ENCODE measurements at regions not wholly inside any gene's neighbourhood (a gene's known extent, or its start where the extent isn't known, plus 50 kb on each side); places are given as distances from the start of the nearest gene placed in this dataset.

DNA sequence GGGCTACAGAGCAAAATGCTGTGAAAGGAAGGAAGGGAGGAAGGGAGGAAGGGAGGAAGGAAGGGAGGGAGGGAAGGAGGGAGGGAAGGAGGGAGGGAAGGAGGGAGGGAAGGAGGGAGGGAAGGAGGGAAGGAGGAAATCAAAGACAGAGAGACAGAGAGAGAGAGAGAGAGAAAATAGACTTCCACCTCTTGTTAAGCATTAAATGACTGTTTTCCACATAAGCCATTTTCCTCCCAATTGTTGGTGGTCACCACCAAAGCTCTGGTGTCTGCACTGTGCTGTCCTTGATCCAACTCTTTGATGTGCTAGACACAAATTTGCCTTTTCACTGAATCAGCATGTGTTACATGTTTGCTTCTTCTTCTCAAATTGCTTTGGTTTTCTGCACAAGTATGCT lies 90.7 kb upstream of the INHBA start:
- no peak overlapping the region for H3K4me3 ChIP-seq
- no peak overlapping the region for H3K27ac ChIP-seq
- intact Hi-C loops (cut with DNase I; ENCODE audit: low total_unique reads) = no loop called here
- TF ChIP-seq POLR2A (IDR thresholded peaks at IDR 0.05) (no peak), CTCF (IDR thresholded peaks at IDR 0.05) (no peak)
- H3K9me3 ChIP-seq = no peaks in the 10 kb centered on the region
- no peaks in the 10 kb centered on the region for H3K4me1 ChIP-seq
- no peaks in the 10 kb centered on the region for H3K27me3 ChIP-seq
- H3K36me3 ChIP-seq (ENCODE audit: low read depth, missing control alignments) = no peaks in the 10 kb centered on the region
- DNase-seq = no peak

GRCh38 chr7:41792120-41792519 lies 89.2 kb upstream of the INHBA start:
- no peaks in the 10 kb centered on the region for H3K36me3 ChIP-seq (ENCODE audit: low read depth, missing control alignments)

GRCh38 chr7:41788556-41788955 lies 85.7 kb upstream of the INHBA start:
- intact Hi-C loops (cut with DNase I; ENCODE audit: low total_unique reads) = no loop called here
- no peaks in the 10 kb centered on the region for H3K9me3 ChIP-seq

More at GRCh38 chr7:41792120-41792519, 89.2 kb upstream of the INHBA start:
- Histone ChIP-seq H3K27ac (no peak overlapping the region), H3K27me3 (no peaks in the 10 kb centered on the region), H3K4me1 (no peaks in the 10 kb centered on the region), H3K9me3 (no peaks in the 10 kb centered on the region), H3K4me3 (no peak overlapping the region)
- no peak for DNase-seq
- no peak for TF ChIP-seq CTCF (IDR thresholded peaks at IDR 0.05)
- TF ChIP-seq POLR2A (IDR thresholded peaks at IDR 0.05) = no peak
- WGBS, 2 donors = 92% methylated on average over 5 of the region's 5 CpGs
- intact Hi-C loops (cut with DNase I; ENCODE audit: low total_unique reads) = no loop called here

DNA sequence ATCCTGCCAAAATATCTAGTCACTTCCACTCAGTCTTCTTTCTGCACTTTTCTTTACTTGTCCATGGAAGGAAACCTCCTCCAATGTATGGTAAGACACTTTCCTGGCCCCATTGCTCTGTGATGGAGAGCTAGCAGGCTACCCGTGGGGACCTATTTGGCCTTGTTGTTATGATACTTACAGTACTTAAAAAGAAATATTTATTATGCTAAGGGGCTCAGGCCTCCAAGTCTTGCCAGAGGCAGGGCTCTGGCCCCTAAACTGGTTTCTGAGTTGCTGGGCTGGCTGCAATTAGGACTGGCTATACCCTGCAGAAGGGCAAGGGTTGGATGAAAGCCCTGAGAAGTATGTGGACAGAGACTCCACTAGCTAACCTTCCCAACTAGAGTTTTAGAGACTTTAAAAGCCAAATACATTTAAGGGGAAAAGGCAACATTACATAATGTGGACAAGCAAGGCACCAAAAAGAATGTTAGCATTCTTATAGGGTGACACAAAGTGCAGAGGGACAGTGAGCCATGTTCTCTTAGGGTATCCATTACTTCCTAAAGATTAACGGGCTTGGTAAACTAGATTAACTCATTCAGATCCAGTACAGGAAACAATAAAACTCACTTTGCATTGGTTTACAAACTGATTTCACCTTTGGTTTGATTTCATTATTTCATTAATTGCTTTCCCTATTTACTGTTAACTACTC lies 84.9 kb upstream of the INHBA start:
- WGBS, 2 donors = 62 to 67% methylated on average over 2 of the region's 2 CpGs

More at GRCh38 chr7:41788556-41788955, 85.7 kb upstream of the INHBA start:
- H3K36me3 ChIP-seq (ENCODE audit: low read depth, missing control alignments) = no peaks in the 10 kb centered on the region
- WGBS, 2 donors = 86 to 89% methylated on average over 3 of the region's 3 CpGs
- no peaks in the 10 kb centered on the region for H3K27me3 ChIP-seq
- H3K4me3 ChIP-seq = no peak overlapping the region
- no peak for DNase-seq
- H3K4me1 ChIP-seq = peaks cover 4% of the 10 kb centered on the region
- TF ChIP-seq CTCF (IDR thresholded peaks at IDR 0.05) = no peak
- no peak for TF ChIP-seq POLR2A (IDR thresholded peaks at IDR 0.05)
- no peak overlapping the region for H3K27ac ChIP-seq

More for the DNA sequence above, 84.9 kb upstream of the INHBA start:
- Histone ChIP-seq H3K36me3 (ENCODE audit: low read depth, missing control alignments) (no peaks in the 10 kb centered on the region), H3K27me3 (no peaks in the 10 kb centered on the region), H3K4me3 (no peak overlapping the region), H3K27ac (no peak overlapping the region), H3K4me1 (peaks cover 4% of the 10 kb centered on the region), H3K9me3 (no peaks in the 10 kb centered on the region)
- intact Hi-C loops (cut with DNase I; ENCODE audit: low total_unique reads) = no loop called here
- no peak for DNase-seq
- TF ChIP-seq CTCF (IDR thresholded peaks at IDR 0.05) = no peak
- TF ChIP-seq POLR2A (IDR thresholded peaks at IDR 0.05) = no peak
